Memory B cell (primary cell): ENCODE measurements at regions not wholly inside any gene's neighbourhood (a gene's known extent, or its start where the extent isn't known, plus 50 kb on each side); places are given as distances from the start of the nearest gene placed in this dataset.
A peak's percentile ranks its signal among the peaks of the same experiment; 100 is the strongest.

Experiments used
- ATAC-seq: fragments of 150-1000 bp; cut with Tn5 transposase; 2 replicates; pipeline ENCODE4 v1.10.0; 2021; ENCODE audit warnings: low read depth, mild to moderate bottlenecking, moderate library complexity
- DNase-seq, 2 donors: peaks; one replicate each; pipeline ENCODE4 v3.0.0; 2022; ENCODE audit warnings: low spot score in 2 of 2
- H3K27ac Mint-ChIP-seq: one replicate; pipeline ENCODE4 v1.8.0; 2022; ENCODE audit warnings: mild to moderate bottlenecking, moderate library complexity, mixed read lengths
- H3K27me3 Mint-ChIP-seq: one replicate; pipeline ENCODE4 v1.8.0; 2022; ENCODE audit warnings: mixed read lengths
- H3K36me3 Mint-ChIP-seq: one replicate; pipeline ENCODE4 v1.8.0; 2022; ENCODE audit warnings: mild to moderate bottlenecking, mixed read lengths
- H3K4me1 Mint-ChIP-seq: one replicate; pipeline ENCODE4 v1.8.0; 2022; ENCODE audit warnings: mixed read lengths
- H3K4me3 Mint-ChIP-seq: one replicate; pipeline ENCODE4 v1.8.0; 2022; ENCODE audit warnings: mild to moderate bottlenecking, moderate library complexity, mixed read lengths
- H3K9me3 Mint-ChIP-seq: one replicate; pipeline ENCODE4 v1.8.0; 2022; ENCODE audit warnings: mixed read lengths

GRCh38 chr11:88017666-88018065 lies 157.6 kb downstream of the RAB38 start:
- Mint-ChIP-seq H3K36me3 (no peaks in the 10 kb centered on the region), H3K9me3 (no peaks in the 10 kb centered on the region), H3K27me3 (peaks cover 3% of the 10 kb centered on the region), H3K4me1 (no peaks in the 10 kb centered on the region), H3K4me3 (no peak overlapping the region), H3K27ac (no peak overlapping the region)
- no peak for DNase-seq
- no peak for ATAC-seq

DNA sequence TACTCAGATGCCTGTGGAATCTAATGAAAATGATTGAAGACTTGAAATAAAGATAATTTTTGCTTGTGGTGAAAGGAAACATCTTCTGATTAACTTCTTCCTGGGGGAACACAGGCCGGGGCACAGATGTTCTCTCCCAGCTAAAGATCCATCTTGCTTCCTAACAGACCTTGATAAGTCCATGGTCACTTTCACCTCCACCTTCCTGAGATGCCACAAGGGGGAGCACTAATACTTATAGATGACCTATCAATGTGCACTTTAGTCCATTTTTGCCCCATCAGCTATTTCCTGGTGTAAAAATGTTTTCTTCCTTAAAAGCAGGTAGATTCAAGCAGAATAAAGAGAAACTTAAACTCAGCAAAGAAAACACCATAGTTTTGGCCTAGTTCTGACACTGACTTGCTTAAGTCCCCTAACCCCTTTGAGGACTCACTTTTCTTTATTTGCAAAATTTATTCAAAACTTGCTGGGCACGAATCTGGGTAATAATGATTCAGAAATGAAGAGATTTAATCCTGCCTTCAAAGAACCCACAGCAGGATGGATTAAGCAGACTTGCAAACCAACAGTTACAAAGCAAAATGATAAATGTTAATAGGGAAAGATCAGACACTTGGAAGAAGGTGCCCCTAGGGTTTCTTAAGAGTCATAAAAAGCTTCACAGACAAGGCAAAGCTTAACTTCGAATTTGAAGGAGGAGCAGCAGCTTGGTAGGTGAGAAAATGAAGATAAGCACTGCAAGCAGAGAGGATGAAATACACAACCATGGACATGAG lies 158.7 kb downstream of the RAB38 start:
- Mint-ChIP-seq H3K4me1 (no peaks in the 10 kb centered on the region), H3K4me3 (no peak overlapping the region), H3K27me3 (peaks cover 3% of the 10 kb centered on the region), H3K27ac (no peak overlapping the region), H3K9me3 (no peaks in the 10 kb centered on the region), H3K36me3 (no peaks in the 10 kb centered on the region)
- DNase-seq (peak; percentile 22 to 40), ATAC-seq (peak; percentile 47)

- peaks cover 3% of the 10 kb centered on the region for H3K27me3 Mint-ChIP-seq
- no peaks in the 10 kb centered on the region for H3K9me3 Mint-ChIP-seq
- no peak overlapping the region for H3K4me3 Mint-ChIP-seq
- H3K27ac Mint-ChIP-seq: no peak overlapping the region
- no peak for ATAC-seq
- H3K36me3 Mint-ChIP-seq: no peaks in the 10 kb centered on the region
- no peaks in the 10 kb centered on the region for H3K4me1 Mint-ChIP-seq
- DNase-seq: no peak
Measured at GRCh38 chr11:88015170-88015569, 160.1 kb downstream of the RAB38 start.

- Mint-ChIP-seq H3K4me3 (no peak overlapping the region), H3K27me3 (peaks cover 3% of the 10 kb centered on the region), H3K36me3 (no peaks in the 10 kb centered on the region), H3K27ac (no peak overlapping the region), H3K9me3 (no peaks in the 10 kb centered on the region), H3K4me1 (no peaks in the 10 kb centered on the region)
- ATAC-seq (no peak), DNase-seq (no peak)
Measured at GRCh38 chr11:88013508-88014065, 161.7 kb downstream of the RAB38 start.

- Mint-ChIP-seq H3K9me3 (no peaks in the 10 kb centered on the region), H3K36me3 (no peaks in the 10 kb centered on the region), H3K4me1 (no peaks in the 10 kb centered on the region), H3K27me3 (peaks cover 3% of the 10 kb centered on the region), H3K27ac (no peak overlapping the region), H3K4me3 (no peak overlapping the region)
- DNase-seq (no peak), ATAC-seq (no peak)
Measured at GRCh38 chr11:88012456-88012855, 162.8 kb downstream of the RAB38 start.

DNA sequence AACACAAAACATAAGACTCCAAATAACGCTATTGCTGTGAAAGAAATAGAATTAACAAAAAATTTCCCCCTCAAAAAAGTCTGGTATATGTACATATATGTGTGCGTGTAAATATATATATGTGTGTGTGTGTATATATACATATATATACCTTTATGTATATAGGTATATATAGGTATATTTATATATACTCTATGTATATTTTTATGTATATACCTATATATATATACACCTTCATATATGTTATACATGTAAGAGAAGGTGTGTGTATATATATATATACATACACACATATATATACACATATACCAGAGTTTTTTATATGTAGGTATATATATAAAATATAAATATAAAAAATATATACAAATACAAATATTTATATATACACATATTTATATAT lies 199.2 kb downstream of the RAB38 start:
- Mint-ChIP-seq H3K4me1 (no peaks in the 10 kb centered on the region), H3K9me3 (no peaks in the 10 kb centered on the region), H3K4me3 (no peak overlapping the region), H3K27me3 (no peaks in the 10 kb centered on the region), H3K36me3 (no peaks in the 10 kb centered on the region), H3K27ac (no peak overlapping the region)
- ATAC-seq: no peak
- no peak for DNase-seq

- ATAC-seq: no peak
- no peak overlapping the region for H3K4me3 Mint-ChIP-seq
- no peak for DNase-seq
Measured at GRCh38 chr11:87974797-87975196, 200.4 kb downstream of the RAB38 start.

GRCh38 chr11:87972133-87972532 lies 203.1 kb downstream of the RAB38 start:
- Mint-ChIP-seq H3K36me3 (no peaks in the 10 kb centered on the region), H3K4me1 (no peaks in the 10 kb centered on the region), H3K27me3 (no peaks in the 10 kb centered on the region)

More at GRCh38 chr11:87974797-87975196, 200.4 kb downstream of the RAB38 start:
- Mint-ChIP-seq H3K9me3 (no peaks in the 10 kb centered on the region), H3K27ac (no peak overlapping the region), H3K27me3 (no peaks in the 10 kb centered on the region), H3K36me3 (no peaks in the 10 kb centered on the region), H3K4me1 (no peaks in the 10 kb centered on the region)

GRCh38 chr11:87971354-87971753 lies 203.9 kb downstream of the RAB38 start:
- Mint-ChIP-seq H3K27me3 (no peaks in the 10 kb centered on the region), H3K27ac (no peak overlapping the region), H3K4me1 (no peaks in the 10 kb centered on the region), H3K4me3 (no peak overlapping the region), H3K9me3 (no peaks in the 10 kb centered on the region), H3K36me3 (no peaks in the 10 kb centered on the region)
- no peak for ATAC-seq
- DNase-seq: no peak

More at GRCh38 chr11:87972133-87972532, 203.1 kb downstream of the RAB38 start:
- Mint-ChIP-seq H3K4me3 (no peak overlapping the region), H3K9me3 (no peaks in the 10 kb centered on the region), H3K27ac (no peak overlapping the region)
- ATAC-seq (no peak), DNase-seq (no peak)

- H3K4me1 Mint-ChIP-seq: no peaks in the 10 kb centered on the region
- no peak for ATAC-seq
- no peaks in the 10 kb centered on the region for H3K9me3 Mint-ChIP-seq
- no peaks in the 10 kb centered on the region for H3K36me3 Mint-ChIP-seq
- no peak overlapping the region for H3K4me3 Mint-ChIP-seq
- DNase-seq: no peak
- H3K27me3 Mint-ChIP-seq: no peaks in the 10 kb centered on the region
- no peak overlapping the region for H3K27ac Mint-ChIP-seq
Measured at GRCh38 chr11:87970762-87971161, 204.5 kb downstream of the RAB38 start.

- no peaks in the 10 kb centered on the region for H3K9me3 Mint-ChIP-seq
- ATAC-seq: no peak
- no peaks in the 10 kb centered on the region for H3K36me3 Mint-ChIP-seq
- H3K4me3 Mint-ChIP-seq: no peak overlapping the region
- H3K4me1 Mint-ChIP-seq: no peaks in the 10 kb centered on the region
- H3K27ac Mint-ChIP-seq: no peak overlapping the region
- no peaks in the 10 kb centered on the region for H3K27me3 Mint-ChIP-seq
- DNase-seq: no peak
Measured at GRCh38 chr11:87967459-87967858, 207.8 kb downstream of the RAB38 start.

- Mint-ChIP-seq H3K36me3 (no peaks in the 10 kb centered on the region), H3K27ac (no peak overlapping the region), H3K9me3 (no peaks in the 10 kb centered on the region), H3K4me3 (no peak overlapping the region), H3K27me3 (no peaks in the 10 kb centered on the region), H3K4me1 (no peaks in the 10 kb centered on the region)
- DNase-seq: no peak
- ATAC-seq: no peak
Measured at GRCh38 chr11:87966694-87967093, 208.5 kb downstream of the RAB38 start.

- Mint-ChIP-seq H3K27ac (no peak overlapping the region), H3K4me3 (no peak overlapping the region), H3K27me3 (no peaks in the 10 kb centered on the region), H3K4me1 (no peaks in the 10 kb centered on the region), H3K36me3 (no peaks in the 10 kb centered on the region), H3K9me3 (no peaks in the 10 kb centered on the region)
- DNase-seq (no peak), ATAC-seq (no peak)
Measured at GRCh38 chr11:87966216-87966615, 209.0 kb downstream of the RAB38 start.

GRCh38 chr11:87961606-87962005 lies 213.6 kb downstream of the RAB38 start:
- no peaks in the 10 kb centered on the region for H3K36me3 Mint-ChIP-seq
- DNase-seq: no peak

GRCh38 chr11:87957961-87958360 lies 217.3 kb downstream of the RAB38 start:
- Mint-ChIP-seq H3K27ac (no peak overlapping the region), H3K4me3 (no peak overlapping the region), H3K9me3 (no peaks in the 10 kb centered on the region), H3K36me3 (no peaks in the 10 kb centered on the region), H3K27me3 (no peaks in the 10 kb centered on the region), H3K4me1 (no peaks in the 10 kb centered on the region)
- DNase-seq (no peak), ATAC-seq (no peak)

More at GRCh38 chr11:87961606-87962005, 213.6 kb downstream of the RAB38 start:
- Mint-ChIP-seq H3K27me3 (no peaks in the 10 kb centered on the region), H3K4me1 (no peaks in the 10 kb centered on the region), H3K27ac (no peak overlapping the region), H3K4me3 (no peak overlapping the region), H3K9me3 (no peaks in the 10 kb centered on the region)
- ATAC-seq: no peak
